Ovary (tissue), 7 donors: ENCODE measurements at regions not wholly inside any gene's neighbourhood (a gene's known extent, or its start where the extent isn't known, plus 50 kb on each side); places are given as distances from the start of the nearest gene placed in this dataset.

Experiments
- DNase-seq, 5 donors: peaks; one replicate each; pipeline ENCODE4 v3.0.0-alpha.2; 2019 to 2020
- H3K27ac ChIP-seq, 2 donors: fragments of 200-600 bp; one replicate each; pipeline versions ENCODE4 v1.5.1 to v1.8.0; 2019 to 2022
- H3K27me3 ChIP-seq: fragments of 200-600 bp; one replicate; pipeline ENCODE4 v1.8.0; 2022
- H3K36me3 ChIP-seq: fragments of 200-600 bp; sonication (generic); one replicate; pipeline ENCODE4 v1.5.1; 2019
- H3K4me1 ChIP-seq: one replicate; pipeline ENCODE4 v1.8.1; 2013; ENCODE audit warnings: mild to moderate bottlenecking, moderate library complexity; ENCODE audit not compliant: insufficient read depth
- H3K4me3 ChIP-seq: fragments of 200-600 bp; sonication (generic); one replicate; pipeline ENCODE4 v1.5.1; 2017
- H3K9me3 ChIP-seq, 2 donors: fragments of 200-600 bp in 1 of 2; sonication (generic) in 1 of 2; one replicate each; pipeline versions ENCODE4 v1.5.1 to v1.8.1; 2013 to 2019; ENCODE audit warnings: mild to moderate bottlenecking in 1 of 2, moderate library complexity in 1 of 2
- EP300 ChIP-seq: sonication (generic); formaldehyde crosslinking; IDR thresholded peaks from one replicate; pipeline ENCODE4 v1.6.1; 2017; ENCODE audit warnings: antibody characterized with exemption
- POLR2A ChIP-seq: fragments of 450-650 bp; IDR thresholded peaks from one replicate; pipeline ENCODE4 v1.6.1; 2017; ENCODE audit warnings: antibody characterized with exemption, mild to moderate bottlenecking, moderate library complexity
- WGBS, 3 donors: extraction: QIAGEN DNeasy Blood & Tissue Kit in 1 of 3; methylation state at CpG; one replicate each; pipeline versions ENCODE4 v1.1.5 to v1.1.7; 2013 to 2017; 5-methylcytosine and 5-hydroxymethylcytosine counted together
- intact Hi-C, 4 donors: fragments of 100-400 bp; cut with DNase I; formaldehyde crosslinking; loops; one replicate each; pipeline versions ENCODE4 v1.11.0 to v1.15.1; 2022 to 2023
- TF ChIP-seq, protein P1 (sequence below), 3 donors: fragments of 450-650 bp in 2 of 3; fragments of 200-600 bp in 1 of 3; IDR thresholded peaks; one replicate each; pipeline versions ENCODE4 v1.5.1 to v1.8.0; 2016 to 2022; ENCODE audit warnings: antibody characterized with exemption in 3 of 3, mild to moderate bottlenecking in 1 of 3
- donor health status: DM: no; HTN: no; CAD: no; lungs with moderate emphysema.
- donor health status: DM: no; HTN: no; CAD: no.
- donor health status: Bipolar disorder and iron deficiency.
- donor health status: DM: no; HTN: no; CAD: no.
- donor health status: DM: yes; HTN: yes; CAD: no.

DNA sequence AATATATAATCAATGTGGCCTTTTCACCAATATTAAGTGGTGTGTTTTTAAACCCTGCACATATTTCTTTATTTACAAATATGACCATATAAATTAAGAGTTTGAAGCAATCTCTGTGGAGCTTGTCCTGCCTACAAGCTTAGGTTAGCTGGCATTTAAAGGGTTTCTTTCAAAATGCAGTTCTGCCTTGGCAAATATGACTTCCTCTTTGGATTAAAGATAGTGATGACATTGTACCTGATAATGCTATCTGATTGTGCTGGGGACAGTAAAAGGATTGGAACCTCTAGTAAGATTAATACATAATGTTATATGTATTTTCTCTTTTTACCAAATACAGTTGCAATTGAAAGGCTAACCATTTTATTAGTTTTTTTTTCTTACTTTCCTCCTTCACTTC, 249.1 kb downstream of the OTOL1 start:
- intact Hi-C loops: no loop called here

DNA sequence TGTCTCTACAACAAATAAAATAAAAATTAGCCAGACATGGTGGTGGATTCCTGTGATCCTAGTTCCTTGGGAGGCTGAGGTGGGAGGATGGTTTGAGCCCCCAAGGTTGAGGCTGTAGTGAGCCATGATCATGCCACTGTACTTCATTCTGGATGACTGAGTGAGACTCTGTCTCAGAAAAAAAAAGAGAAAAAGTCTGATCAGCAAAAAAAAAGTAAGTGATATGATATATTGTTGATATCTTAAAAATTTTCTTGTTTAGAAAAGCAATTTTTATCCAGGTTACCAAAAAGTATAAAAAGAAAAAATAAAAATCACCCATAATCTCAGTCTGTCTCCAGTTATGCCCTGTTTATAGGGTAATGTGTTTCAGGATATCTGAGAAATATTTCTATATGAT, 251.4 kb downstream of the OTOL1 start:
- intact Hi-C loops: no loop called here
- TF ChIP-seq POLR2A (no peak), EP300 (no peak)
- TF ChIP-seq, protein P1, sequence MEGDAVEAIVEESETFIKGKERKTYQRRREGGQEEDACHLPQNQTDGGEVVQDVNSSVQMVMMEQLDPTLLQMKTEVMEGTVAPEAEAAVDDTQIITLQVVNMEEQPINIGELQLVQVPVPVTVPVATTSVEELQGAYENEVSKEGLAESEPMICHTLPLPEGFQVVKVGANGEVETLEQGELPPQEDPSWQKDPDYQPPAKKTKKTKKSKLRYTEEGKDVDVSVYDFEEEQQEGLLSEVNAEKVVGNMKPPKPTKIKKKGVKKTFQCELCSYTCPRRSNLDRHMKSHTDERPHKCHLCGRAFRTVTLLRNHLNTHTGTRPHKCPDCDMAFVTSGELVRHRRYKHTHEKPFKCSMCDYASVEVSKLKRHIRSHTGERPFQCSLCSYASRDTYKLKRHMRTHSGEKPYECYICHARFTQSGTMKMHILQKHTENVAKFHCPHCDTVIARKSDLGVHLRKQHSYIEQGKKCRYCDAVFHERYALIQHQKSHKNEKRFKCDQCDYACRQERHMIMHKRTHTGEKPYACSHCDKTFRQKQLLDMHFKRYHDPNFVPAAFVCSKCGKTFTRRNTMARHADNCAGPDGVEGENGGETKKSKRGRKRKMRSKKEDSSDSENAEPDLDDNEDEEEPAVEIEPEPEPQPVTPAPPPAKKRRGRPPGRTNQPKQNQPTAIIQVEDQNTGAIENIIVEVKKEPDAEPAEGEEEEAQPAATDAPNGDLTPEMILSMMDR (IDR thresholded peaks at IDR 0.05): no peak

More for the DNA sequence above, 249.1 kb downstream of the OTOL1 start:
- Histone ChIP-seq H3K4me3 (no peak overlapping the region), H3K27ac (no peak overlapping the region), H3K4me1 (no peaks in the 10 kb centered on the region), H3K27me3 (no peaks in the 10 kb centered on the region), H3K36me3 (no peaks in the 10 kb centered on the region), H3K9me3 (no peaks in the 10 kb centered on the region)
- TF ChIP-seq POLR2A (no peak), EP300 (no peak)
- TF ChIP-seq, protein P1 (IDR thresholded peaks at IDR 0.05): no peak
- no peak for DNase-seq

DNA sequence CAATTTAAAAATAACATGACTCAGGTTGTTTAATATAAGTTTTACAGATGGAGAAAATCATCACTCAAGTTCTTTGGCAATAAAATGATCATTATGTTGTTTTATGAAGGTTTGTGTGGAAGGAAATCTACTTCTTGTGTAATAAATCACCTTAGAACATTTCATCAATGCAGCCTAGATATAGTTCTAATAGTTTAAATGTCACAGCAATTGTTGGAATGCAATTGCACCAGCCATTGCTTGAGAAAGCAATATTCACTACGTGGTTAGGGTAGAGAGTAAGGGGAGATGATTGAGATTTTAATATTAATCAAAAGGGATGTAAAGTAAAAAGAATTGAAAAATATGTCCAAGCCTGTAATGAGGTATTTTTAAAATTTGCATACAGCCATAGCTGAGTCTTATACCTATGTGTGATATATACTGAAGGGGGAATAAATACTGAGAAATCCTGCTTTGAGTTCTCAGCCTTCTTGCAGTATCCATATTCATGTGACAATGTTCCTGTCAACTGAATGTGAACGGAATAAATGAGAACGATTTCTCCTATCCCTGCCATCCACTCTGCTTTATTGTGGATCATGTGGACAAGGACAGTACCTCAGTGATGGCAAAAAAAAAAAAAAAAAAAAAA, 257.9 kb downstream of the OTOL1 start:
- no peaks in the 10 kb centered on the region for H3K27me3 ChIP-seq
- TF ChIP-seq POLR2A (no peak), EP300 (no peak)
- TF ChIP-seq, protein P1 (IDR thresholded peaks at IDR 0.05): no peak
- 81 to 88% (median 85%) methylated on average over 3 of the region's 3 CpGs for WGBS, 3 donors
- no peak for DNase-seq
- no peaks in the 10 kb centered on the region for H3K4me1 ChIP-seq
- H3K36me3 ChIP-seq: no peaks in the 10 kb centered on the region
- no peak overlapping the region for H3K4me3 ChIP-seq
- intact Hi-C loops: no loop called here
- H3K27ac ChIP-seq: no peak overlapping the region
- H3K9me3 ChIP-seq: no peaks in the 10 kb centered on the region

More for the DNA sequence above, 251.4 kb downstream of the OTOL1 start:
- DNase-seq: no peak
- H3K27ac ChIP-seq: no peak overlapping the region
- no peaks in the 10 kb centered on the region for H3K9me3 ChIP-seq
- H3K36me3 ChIP-seq: no peaks in the 10 kb centered on the region
- H3K27me3 ChIP-seq: no peaks in the 10 kb centered on the region
- no peaks in the 10 kb centered on the region for H3K4me1 ChIP-seq
- H3K4me3 ChIP-seq: no peak overlapping the region

DNA sequence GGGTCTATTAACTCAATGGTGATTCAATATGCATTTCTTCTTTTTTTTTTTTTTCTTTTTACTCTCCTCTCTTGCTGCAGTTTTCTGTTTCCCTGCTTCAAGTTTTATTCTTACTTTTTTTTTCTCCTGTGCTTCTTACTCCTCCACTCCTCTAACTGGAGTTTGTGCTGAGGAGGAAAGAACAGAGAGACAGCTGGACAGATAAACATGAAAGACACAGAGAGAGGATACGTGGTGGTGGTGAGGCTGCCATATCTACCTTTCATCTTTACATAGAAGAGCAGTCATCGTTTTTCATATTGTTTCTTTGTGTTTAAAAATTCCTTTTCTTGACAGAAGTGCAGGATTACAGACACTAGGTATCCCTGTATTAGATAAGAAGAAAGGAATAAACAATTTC, 262.8 kb downstream of the OTOL1 start:
- Histone ChIP-seq H3K9me3 (no peaks in the 10 kb centered on the region), H3K27me3 (no peaks in the 10 kb centered on the region), H3K4me3 (no peak overlapping the region), H3K27ac (no peak overlapping the region), H3K4me1 (no peaks in the 10 kb centered on the region), H3K36me3 (no peaks in the 10 kb centered on the region)
- 10 to 29% (median 21%) methylated on average over 2 of the region's 2 CpGs for WGBS, 3 donors
- TF ChIP-seq, protein P1 (IDR thresholded peaks at IDR 0.05): no peak
- no peak for TF ChIP-seq POLR2A
- no peak for TF ChIP-seq EP300
- intact Hi-C loops: no loop called here
- DNase-seq: no peak
